GM23248 (cell line): ENCODE measurements at regions not wholly inside any gene's neighbourhood (a gene's known extent, or its start where the extent isn't known, plus 50 kb on each side); places are given as distances from the start of the nearest gene placed in this dataset.

Experiments
- EZH2 ChIP-seq: fragments of 200-600 bp; sonication (generic); IDR thresholded peaks from 2 replicates; pipeline ENCODE4 v1.6.1; 2018; ENCODE audit warnings: antibody characterized with exemption, mild to moderate bottlenecking; ENCODE audit not compliant: insufficient read depth, poor library complexity, severe bottlenecking
- EZH2phosphoT487 ChIP-seq: fragments of 200-600 bp; sonication (generic); IDR thresholded peaks from 2 replicates; pipeline ENCODE4 v1.6.1; 2018; ENCODE audit warnings: antibody characterized with exemption, moderate library complexity, mild to moderate bottlenecking, low read depth; ENCODE audit not compliant: insufficient read depth

DNA sequence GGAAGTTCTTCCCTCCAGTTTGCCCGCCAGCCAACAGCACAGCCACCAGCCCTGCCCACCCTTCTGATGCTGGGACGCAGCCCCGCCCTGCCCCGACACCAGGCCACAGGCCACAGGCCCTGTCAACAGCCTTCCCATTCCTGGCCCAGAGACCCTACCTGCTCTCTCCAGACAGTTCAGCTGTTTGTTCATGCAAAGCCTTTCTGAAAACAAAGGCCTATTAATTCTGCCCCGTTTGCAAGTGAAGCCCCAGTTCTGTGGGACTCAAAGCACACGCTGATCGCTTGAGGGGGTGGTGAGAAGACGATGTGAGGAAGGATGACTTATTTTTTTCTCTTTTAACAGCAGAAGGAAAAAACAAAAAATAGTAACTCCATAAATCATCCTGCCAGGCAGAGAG is 55.4 kb upstream of the KIF26B start:
- TF ChIP-seq EZH2 (no peak), EZH2phosphoT487 (no peak)
